CD4-positive, alpha-beta T cell (primary cell): ENCODE measurements at regions not wholly inside any gene's neighbourhood (a gene's known extent, or its start where the extent isn't known, plus 50 kb on each side); places are given as distances from the start of the nearest gene placed in this dataset.

Source experiments
- ATAC-seq: fragments of 200-7000 bp; cut with Tn5 transposase; one replicate; pipeline ENCODE4 v1.10.0; 2022; ENCODE audit warnings: mild to moderate bottlenecking; ENCODE audit not compliant: poor library complexity
- CTCF ChIA-PET: fragments of 350-600 bp; sonication (Branson Sonifier 250); formaldehyde crosslinking; loops from one replicate; lab custom pipeline; 2021; ENCODE audit warnings: antibody characterized with exemption, inconsistent platforms; lab: Charles Lee
- POLR2A ChIA-PET: fragments of 350-600 bp; sonication (Branson Sonifier 250); formaldehyde crosslinking; loops from one replicate; lab custom pipeline; 2021; ENCODE audit warnings: antibody characterized with exemption, inconsistent platforms; lab: Charles Lee
- DNase-seq, 14 experiments: peaks; one replicate each; pipeline ENCODE4 v3.0.0-alpha.2; 2013 to 2020; ENCODE audit warnings: mixed read lengths in 2 of 14
- H3K27ac ChIP-seq, 2 donors: one replicate each; pipeline versions ENCODE4 v1.5.1 to v1.7.0; 2013; ENCODE audit warnings: low read length in 2 of 2, low read depth in 1 of 2, mild to moderate bottlenecking in 1 of 2
- H3K27me3 ChIP-seq, 2 experiments: 1 replicate in 1 of 2; 2 replicates in 1 of 2; pipeline versions ENCODE4 v1.6.1 to v1.7.0; 2013; ENCODE audit warnings: low read length in 2 of 2, control low read depth in 1 of 2, mild to moderate bottlenecking in 1 of 2, moderate library complexity in 1 of 2; ENCODE audit not compliant: insufficient read depth in 2 of 2, control insufficient read depth in 1 of 2
- H3K36me3 ChIP-seq: one replicate; pipeline ENCODE4 v1.6.1; 2013; ENCODE audit warnings: low read length, control low read depth; ENCODE audit not compliant: insufficient read depth
- H3K4me1 ChIP-seq: one replicate; pipeline ENCODE4 v1.6.1; 2013; ENCODE audit warnings: low read length, control low read depth; ENCODE audit not compliant: insufficient read depth
- H3K4me3 ChIP-seq: one replicate; pipeline ENCODE4 v1.5.1; 2013; ENCODE audit warnings: mild to moderate bottlenecking, low read length, moderate library complexity
- H3K9me3 ChIP-seq, 2 experiments: 1 replicate in 1 of 2; 2 replicates in 1 of 2; pipeline versions ENCODE4 v1.6.1 to v1.7.0; 2013; ENCODE audit warnings: low read length in 2 of 2, mild to moderate bottlenecking in 2 of 2, control low read depth in 1 of 2, moderate library complexity in 1 of 2; ENCODE audit not compliant: control insufficient read depth in 1 of 2, insufficient read depth in 1 of 2
- H3K27ac Mint-ChIP-seq: one replicate; pipeline ENCODE4 v1.8.0; 2020; ENCODE audit warnings: mixed read lengths
- H3K27me3 Mint-ChIP-seq: one replicate; pipeline ENCODE4 v1.8.0; 2021; ENCODE audit warnings: mixed read lengths
- H3K36me3 Mint-ChIP-seq: one replicate; pipeline ENCODE4 v1.8.0; 2021; ENCODE audit warnings: low read depth, mixed read lengths
- H3K4me1 Mint-ChIP-seq: one replicate; pipeline ENCODE4 v1.8.0; 2021; ENCODE audit warnings: low read depth, mixed read lengths
- H3K4me3 Mint-ChIP-seq: one replicate; pipeline ENCODE4 v1.8.0; 2020; ENCODE audit warnings: mild to moderate bottlenecking, mixed read lengths
- H3K9me3 Mint-ChIP-seq: one replicate; pipeline ENCODE4 v1.8.0; 2020; ENCODE audit warnings: mixed read lengths
- CTCF ChIP-seq: fragments of 200-600 bp; IDR thresholded peaks from one replicate; pipeline ENCODE4 v1.8.0; 2022; ENCODE audit warnings: antibody characterized with exemption, mild to moderate bottlenecking
- intact Hi-C, 2 experiments: fragments of 100-400 bp; cut with DNase I in 1 of 2; cut with micrococcal nuclease in 1 of 2; formaldehyde crosslinking; loops; one replicate each; pipeline versions ENCODE4 v1.15.1 to v1.9.0; 2023 to 2025; cut with DNase I, micrococcal nuclease

GRCh38 chr2:235287375-235287733 is 206.5 kb upstream of the AGAP1 start:
- DNase-seq = no peak
- intact Hi-C loops = no loop called here
- Histone ChIP-seq H3K4me3 (no peak overlapping the region), H3K4me1 (no peaks in the 10 kb centered on the region), H3K27me3 (peaks cover 0 to 9% of the 10 kb centered on the region in 2 experiments), H3K27ac (no peak overlapping the region), H3K9me3 (no peaks in the 10 kb centered on the region), H3K36me3 (no peaks in the 10 kb centered on the region)
- H3K4me1 Mint-ChIP-seq = no peaks in the 10 kb centered on the region
- ChIA-PET POLR2A (no interaction called here), CTCF (no interaction called here)
- H3K27me3 Mint-ChIP-seq = peaks cover 31% of the 10 kb centered on the region
- no peak overlapping the region for H3K4me3 Mint-ChIP-seq
- TF ChIP-seq CTCF = no peak
- H3K36me3 Mint-ChIP-seq = no peaks in the 10 kb centered on the region
- H3K9me3 Mint-ChIP-seq = no peaks in the 10 kb centered on the region
- no peak overlapping the region for H3K27ac Mint-ChIP-seq
- no peak for ATAC-seq

- Mint-ChIP-seq H3K4me3 (no peak overlapping the region), H3K9me3 (no peaks in the 10 kb centered on the region), H3K27me3 (peaks cover 30% of the 10 kb centered on the region), H3K27ac (no peak overlapping the region), H3K36me3 (no peaks in the 10 kb centered on the region), H3K4me1 (no peaks in the 10 kb centered on the region)
- intact Hi-C loops = no loop called here
- CTCF ChIA-PET = no interaction called here
- TF ChIP-seq CTCF = no peak
- ATAC-seq = no peak
- Histone ChIP-seq H3K27me3 (peaks cover 0 to 6% of the 10 kb centered on the region in 2 experiments), H3K4me3 (no peak overlapping the region), H3K4me1 (no peaks in the 10 kb centered on the region), H3K27ac (no peak overlapping the region), H3K36me3 (no peaks in the 10 kb centered on the region), H3K9me3 (no peaks in the 10 kb centered on the region)
- POLR2A ChIA-PET = no interaction called here
- no peak for DNase-seq
These were observed 202.4 kb upstream of the AGAP1 start for GRCh38 chr2:235291461-235291860.

GRCh38 chr2:235293061-235293460 is 200.8 kb upstream of the AGAP1 start:
- CTCF ChIA-PET = no interaction called here
- H3K9me3 ChIP-seq = no peaks in the 10 kb centered on the region
- no peak overlapping the region for H3K27ac ChIP-seq
- H3K4me3 ChIP-seq = no peak overlapping the region
- no peaks in the 10 kb centered on the region for H3K36me3 Mint-ChIP-seq
- H3K36me3 ChIP-seq = no peaks in the 10 kb centered on the region
- H3K4me1 ChIP-seq = no peaks in the 10 kb centered on the region
- H3K4me3 Mint-ChIP-seq = no peak overlapping the region
- no peak for TF ChIP-seq CTCF
- DNase-seq (no peak), ATAC-seq (no peak)
- H3K9me3 Mint-ChIP-seq = no peaks in the 10 kb centered on the region
- no peak overlapping the region for H3K27ac Mint-ChIP-seq
- peaks cover 18% of the 10 kb centered on the region for H3K27me3 Mint-ChIP-seq
- no peaks in the 10 kb centered on the region for H3K4me1 Mint-ChIP-seq
- POLR2A ChIA-PET = no interaction called here
- H3K27me3 ChIP-seq = no peaks in the 10 kb centered on the region
- intact Hi-C loops = no loop called here
